Progenitor cell of endocrine pancreas (in vitro differentiated cells): ENCODE measurements at regions not wholly inside any gene's neighbourhood (a gene's known extent, or its start where the extent isn't known, plus 50 kb on each side); places are given as distances from the start of the nearest gene placed in this dataset.
"Not testable (repeated sequence)": the region's sequence is repeated elsewhere in the genome, so short reads cannot be mapped to it uniquely, and the experiment has no call there.

Experiments
- DNase-seq: peaks from one replicate; pipeline ENCODE4 v3.0.0; 2021; ENCODE audit warnings: low spot score; ENCODE audit not compliant: unreplicated experiment
- H3K27ac Mint-ChIP-seq: 2 replicates; pipeline ENCODE4 v1.8.0; 2021; ENCODE audit warnings: mild to moderate bottlenecking, moderate library complexity, mixed read lengths
- H3K27me3 Mint-ChIP-seq: 2 replicates; pipeline ENCODE4 v1.8.0; 2021; ENCODE audit warnings: mixed read lengths
- H3K36me3 Mint-ChIP-seq: 2 replicates; pipeline ENCODE4 v1.8.0; 2022; ENCODE audit warnings: mixed read lengths; ENCODE audit not compliant: insufficient read depth
- H3K4me1 Mint-ChIP-seq: 2 replicates; pipeline ENCODE4 v1.8.0; 2021; ENCODE audit warnings: low read depth, mixed read lengths
- H3K4me3 Mint-ChIP-seq: 2 replicates; pipeline ENCODE4 v1.8.0; 2021; ENCODE audit warnings: low read depth, mild to moderate bottlenecking, moderate library complexity, mixed read lengths
- H3K9me3 Mint-ChIP-seq: 2 replicates; pipeline ENCODE4 v1.8.0; 2021; ENCODE audit warnings: low read depth, mixed read lengths
- CTCF ChIP-seq: fragments of 200-600 bp; sonication (generic); IDR thresholded peaks from one replicate; pipeline ENCODE4 v1.5.0; 2021; ENCODE audit warnings: antibody characterized with exemption, mild to moderate bottlenecking; ENCODE audit not compliant: unreplicated experiment

- no peak for DNase-seq
- Mint-ChIP-seq H3K27me3 (peaks cover 2% of the 10 kb centered on the region), H3K4me1 (peaks cover 1% of the 10 kb centered on the region)
Observed at GRCh38 chr1:172724232-172724631, 65.3 kb downstream of the FASLG start.

GRCh38 chr1:172724765-172725613 is 66.1 kb downstream of the FASLG start:
- Mint-ChIP-seq H3K4me1 (no peaks in the 10 kb centered on the region), H3K27ac (no peak overlapping the region), H3K9me3 (peaks cover 22% of the 10 kb centered on the region), H3K4me3 (no peak overlapping the region), H3K36me3 (no peaks in the 10 kb centered on the region), H3K27me3 (no peaks in the 10 kb centered on the region)
- TF ChIP-seq CTCF = no peak
- DNase-seq = no peak

More at GRCh38 chr1:172724232-172724631, 65.3 kb downstream of the FASLG start:
- H3K4me3 Mint-ChIP-seq = no peak overlapping the region
- no peaks in the 10 kb centered on the region for H3K36me3 Mint-ChIP-seq
- TF ChIP-seq CTCF = no peak
- no peak overlapping the region for H3K27ac Mint-ChIP-seq
- peaks cover 15% of the 10 kb centered on the region for H3K9me3 Mint-ChIP-seq

GRCh38 chr1:172726740-172727139 is 67.8 kb downstream of the FASLG start:
- Mint-ChIP-seq H3K4me1 (no peaks in the 10 kb centered on the region), H3K36me3 (no peaks in the 10 kb centered on the region), H3K4me3 (no peak overlapping the region), H3K27ac (no peak overlapping the region), H3K9me3 (peaks cover 22% of the 10 kb centered on the region), H3K27me3 (no peaks in the 10 kb centered on the region)
- TF ChIP-seq CTCF = no peak
- no peak for DNase-seq

- peaks cover 22% of the 10 kb centered on the region for H3K9me3 Mint-ChIP-seq
- no peaks in the 10 kb centered on the region for H3K27me3 Mint-ChIP-seq
- TF ChIP-seq CTCF = no peak
- H3K27ac Mint-ChIP-seq = no peak overlapping the region
- H3K4me1 Mint-ChIP-seq = no peaks in the 10 kb centered on the region
- no peak for DNase-seq
- no peak overlapping the region for H3K4me3 Mint-ChIP-seq
- no peaks in the 10 kb centered on the region for H3K36me3 Mint-ChIP-seq
Observed at GRCh38 chr1:172727275-172727857, 68.5 kb downstream of the FASLG start.

- no peaks in the 10 kb centered on the region for H3K36me3 Mint-ChIP-seq
- H3K27me3 Mint-ChIP-seq = no peaks in the 10 kb centered on the region
- no peak overlapping the region for H3K27ac Mint-ChIP-seq
- H3K9me3 Mint-ChIP-seq = peaks cover 22% of the 10 kb centered on the region
- H3K4me3 Mint-ChIP-seq = no peak overlapping the region
- H3K4me1 Mint-ChIP-seq = no peaks in the 10 kb centered on the region
- no peak for DNase-seq
- TF ChIP-seq CTCF = peak; percentile 52
Observed at GRCh38 chr1:172727956-172728603, 69.2 kb downstream of the FASLG start.

GRCh38 chr1:172728705-172729104 is 69.8 kb downstream of the FASLG start:
- not testable (repeated sequence) for DNase-seq, H3K4me1 Mint-ChIP-seq, H3K27ac Mint-ChIP-seq, H3K27me3 Mint-ChIP-seq, H3K4me3 Mint-ChIP-seq, H3K36me3 Mint-ChIP-seq
- H3K9me3 Mint-ChIP-seq = peaks cover 22% of the 10 kb centered on the region
